MCF 10A (cell line): ENCODE measurements at regions not wholly inside any gene's neighbourhood (a gene's known extent, or its start where the extent isn't known, plus 50 kb on each side); places are given as distances from the start of the nearest gene placed in this dataset.

Source experiments
- BruUV-seq: library from RNA; stranded (reverse); fragments of 400-500 nt; replicated peaks from 2 replicates; lab custom pipeline; 2021; lab: Mats Ljungman, UMichigan
- CTCF ChIA-PET: fragments of 300-600 bp; sonication (Branson Sonifier 250); formaldehyde crosslinking; extraction: SDS; loops from one replicate; lab custom pipeline; 2021; ENCODE audit warnings: antibody characterized with exemption, inconsistent platforms; lab: Yijun Ruan, JAX
- POLR2A ChIA-PET: fragments of 300-600, 350-650 bp; sonication (Branson Sonifier 250); formaldehyde crosslinking; extraction: SDS; loops from one replicate; lab custom pipeline; 2020; ENCODE audit warnings: antibody characterized with exemption, inconsistent platforms; lab: Yijun Ruan, JAX
- DNase-seq: peaks from one replicate; pipeline ENCODE4 v3.0.0-alpha.2; 2018; ENCODE audit not compliant: unreplicated experiment
- H3K27ac Mint-ChIP-seq: one replicate; pipeline ENCODE4 v1.8.0; 2022; ENCODE audit warnings: mild to moderate bottlenecking, low read depth, mixed read lengths; ENCODE audit not compliant: unreplicated experiment
- H3K27me3 Mint-ChIP-seq: one replicate; pipeline ENCODE4 v1.8.0; 2022; ENCODE audit warnings: mixed read lengths; ENCODE audit not compliant: insufficient read depth, unreplicated experiment
- H3K36me3 Mint-ChIP-seq: one replicate; pipeline ENCODE4 v1.8.0; 2022; ENCODE audit warnings: mild to moderate bottlenecking, moderate library complexity, mixed read lengths; ENCODE audit not compliant: insufficient read depth, unreplicated experiment
- H3K4me1 Mint-ChIP-seq: one replicate; pipeline ENCODE4 v1.8.0; 2022; ENCODE audit warnings: mixed read lengths; ENCODE audit not compliant: insufficient read depth, unreplicated experiment
- H3K4me3 Mint-ChIP-seq: one replicate; pipeline ENCODE4 v1.8.0; 2022; ENCODE audit warnings: mild to moderate bottlenecking, moderate library complexity, mixed read lengths; ENCODE audit not compliant: unreplicated experiment
- H3K9me3 Mint-ChIP-seq: one replicate; pipeline ENCODE4 v1.8.0; 2022; ENCODE audit warnings: mixed read lengths; ENCODE audit not compliant: unreplicated experiment
- intact Hi-C: fragments of 100-400 bp; cut with micrococcal nuclease; formaldehyde crosslinking; loops from 2 replicates; pipeline ENCODE4 v1.14.1; 2022
- TF ChIP-seq, protein P1 (sequence below): fragments of 200-600 bp; IDR thresholded peaks from one replicate; pipeline ENCODE4 v1.8.0; 2022; ENCODE audit warnings: antibody characterized with exemption, mild to moderate bottlenecking; ENCODE audit not compliant: unreplicated experiment

DNA sequence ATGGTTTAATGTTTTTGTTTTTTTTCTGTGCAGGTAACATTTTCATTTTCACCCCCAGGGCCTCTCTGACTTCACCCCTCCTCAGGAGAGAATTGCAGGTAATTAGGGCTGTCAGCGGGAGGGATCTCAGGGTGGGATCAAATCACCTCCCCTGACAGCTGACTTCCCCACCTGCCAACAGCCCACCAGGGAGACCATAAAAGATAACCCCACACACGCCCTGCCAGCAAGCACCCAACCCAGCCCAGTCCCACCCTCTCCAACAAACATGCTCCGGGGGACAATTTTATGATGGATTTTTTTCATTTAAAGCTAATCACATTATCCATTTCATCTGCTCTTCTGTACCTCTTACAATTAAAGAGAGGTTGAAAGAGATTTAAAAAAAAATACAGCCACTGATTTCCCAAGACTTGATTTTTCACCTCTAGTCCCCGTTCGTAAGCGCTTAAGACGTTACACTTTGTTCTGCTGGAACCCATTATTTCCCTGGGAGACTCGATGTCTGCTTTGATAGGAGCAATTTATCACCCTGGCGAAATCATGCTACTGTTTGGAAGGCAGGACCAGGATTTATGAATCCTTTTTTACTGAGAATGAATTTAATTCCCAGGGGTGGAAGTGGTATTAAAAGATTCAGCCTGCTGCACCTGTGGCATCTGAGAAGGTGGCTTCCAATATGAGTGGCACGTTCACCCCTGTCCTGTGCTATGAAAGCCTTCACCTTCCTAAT lies 232.9 kb upstream of the ID2 start:
- H3K36me3 Mint-ChIP-seq: no peaks in the 10 kb centered on the region
- no peaks in the 10 kb centered on the region for H3K27me3 Mint-ChIP-seq
- intact Hi-C loops: no loop called here
- H3K4me3 Mint-ChIP-seq: no peak overlapping the region
- H3K4me1 Mint-ChIP-seq: no peaks in the 10 kb centered on the region
- no peak overlapping the region for H3K27ac Mint-ChIP-seq
- POLR2A ChIA-PET: no interaction called here
- BruUV-seq: no TSS peak
- DNase-seq: no peak
- TF ChIP-seq, protein P1, sequence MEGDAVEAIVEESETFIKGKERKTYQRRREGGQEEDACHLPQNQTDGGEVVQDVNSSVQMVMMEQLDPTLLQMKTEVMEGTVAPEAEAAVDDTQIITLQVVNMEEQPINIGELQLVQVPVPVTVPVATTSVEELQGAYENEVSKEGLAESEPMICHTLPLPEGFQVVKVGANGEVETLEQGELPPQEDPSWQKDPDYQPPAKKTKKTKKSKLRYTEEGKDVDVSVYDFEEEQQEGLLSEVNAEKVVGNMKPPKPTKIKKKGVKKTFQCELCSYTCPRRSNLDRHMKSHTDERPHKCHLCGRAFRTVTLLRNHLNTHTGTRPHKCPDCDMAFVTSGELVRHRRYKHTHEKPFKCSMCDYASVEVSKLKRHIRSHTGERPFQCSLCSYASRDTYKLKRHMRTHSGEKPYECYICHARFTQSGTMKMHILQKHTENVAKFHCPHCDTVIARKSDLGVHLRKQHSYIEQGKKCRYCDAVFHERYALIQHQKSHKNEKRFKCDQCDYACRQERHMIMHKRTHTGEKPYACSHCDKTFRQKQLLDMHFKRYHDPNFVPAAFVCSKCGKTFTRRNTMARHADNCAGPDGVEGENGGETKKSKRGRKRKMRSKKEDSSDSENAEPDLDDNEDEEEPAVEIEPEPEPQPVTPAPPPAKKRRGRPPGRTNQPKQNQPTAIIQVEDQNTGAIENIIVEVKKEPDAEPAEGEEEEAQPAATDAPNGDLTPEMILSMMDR: no peak
- H3K9me3 Mint-ChIP-seq: peaks cover 8% of the 10 kb centered on the region
- CTCF ChIA-PET: no interaction called here

DNA sequence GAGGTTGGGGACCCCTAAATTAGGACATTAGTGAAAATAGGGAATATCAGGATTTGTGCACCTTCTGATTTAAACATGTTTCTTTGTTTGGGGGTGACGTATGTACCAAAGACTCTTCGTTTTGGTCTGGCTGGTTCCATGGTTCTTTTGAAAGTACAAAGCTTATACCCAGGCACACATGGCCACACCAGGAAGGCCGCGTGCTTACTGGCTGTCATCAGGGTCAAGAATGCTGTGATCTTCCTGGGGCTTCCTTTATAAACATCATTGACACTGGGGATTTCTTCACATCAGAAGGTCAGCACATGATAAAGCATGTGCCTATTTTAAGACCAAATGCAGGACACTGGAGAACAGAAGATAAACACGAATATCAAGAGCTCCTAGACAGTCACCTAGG lies 230.6 kb upstream of the ID2 start:
- POLR2A ChIA-PET: no interaction called here

DNA sequence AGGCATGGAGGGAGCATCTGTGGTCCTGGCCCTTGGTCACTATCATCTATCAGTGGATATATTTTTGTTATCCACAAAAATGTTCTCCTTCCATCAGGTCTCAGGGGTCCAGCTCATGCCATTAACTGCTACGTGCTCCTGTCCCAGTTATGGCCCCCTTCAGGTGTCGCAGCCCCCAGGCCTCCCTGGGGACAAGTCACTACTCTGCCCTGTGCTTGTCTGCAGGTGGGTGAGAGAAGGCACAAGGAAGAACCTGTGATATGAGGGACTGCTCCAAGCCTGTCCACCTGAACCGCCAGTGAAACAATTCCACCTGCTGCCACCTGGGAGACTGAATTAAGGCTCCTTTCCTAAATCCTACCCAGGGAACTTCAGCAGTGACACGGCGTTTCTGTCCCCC lies 229.6 kb upstream of the ID2 start:
- Mint-ChIP-seq H3K4me1 (no peaks in the 10 kb centered on the region), H3K9me3 (peaks cover 8% of the 10 kb centered on the region), H3K27me3 (no peaks in the 10 kb centered on the region), H3K27ac (no peak overlapping the region), H3K4me3 (no peak overlapping the region), H3K36me3 (no peaks in the 10 kb centered on the region)
- DNase-seq: no peak
- intact Hi-C loops: no loop called here
- ChIA-PET POLR2A (no interaction called here), CTCF (no interaction called here)
- TF ChIP-seq, protein P1: no peak
- no TSS peak for BruUV-seq

More for the DNA sequence above, 230.6 kb upstream of the ID2 start:
- TF ChIP-seq, protein P1: no peak
- no peak for DNase-seq
- CTCF ChIA-PET: no interaction called here
- Mint-ChIP-seq H3K9me3 (peaks cover 8% of the 10 kb centered on the region), H3K4me1 (no peaks in the 10 kb centered on the region), H3K27me3 (no peaks in the 10 kb centered on the region), H3K4me3 (no peak overlapping the region), H3K36me3 (no peaks in the 10 kb centered on the region), H3K27ac (no peak overlapping the region)
- intact Hi-C loops: no loop called here
- no TSS peak for BruUV-seq

DNA sequence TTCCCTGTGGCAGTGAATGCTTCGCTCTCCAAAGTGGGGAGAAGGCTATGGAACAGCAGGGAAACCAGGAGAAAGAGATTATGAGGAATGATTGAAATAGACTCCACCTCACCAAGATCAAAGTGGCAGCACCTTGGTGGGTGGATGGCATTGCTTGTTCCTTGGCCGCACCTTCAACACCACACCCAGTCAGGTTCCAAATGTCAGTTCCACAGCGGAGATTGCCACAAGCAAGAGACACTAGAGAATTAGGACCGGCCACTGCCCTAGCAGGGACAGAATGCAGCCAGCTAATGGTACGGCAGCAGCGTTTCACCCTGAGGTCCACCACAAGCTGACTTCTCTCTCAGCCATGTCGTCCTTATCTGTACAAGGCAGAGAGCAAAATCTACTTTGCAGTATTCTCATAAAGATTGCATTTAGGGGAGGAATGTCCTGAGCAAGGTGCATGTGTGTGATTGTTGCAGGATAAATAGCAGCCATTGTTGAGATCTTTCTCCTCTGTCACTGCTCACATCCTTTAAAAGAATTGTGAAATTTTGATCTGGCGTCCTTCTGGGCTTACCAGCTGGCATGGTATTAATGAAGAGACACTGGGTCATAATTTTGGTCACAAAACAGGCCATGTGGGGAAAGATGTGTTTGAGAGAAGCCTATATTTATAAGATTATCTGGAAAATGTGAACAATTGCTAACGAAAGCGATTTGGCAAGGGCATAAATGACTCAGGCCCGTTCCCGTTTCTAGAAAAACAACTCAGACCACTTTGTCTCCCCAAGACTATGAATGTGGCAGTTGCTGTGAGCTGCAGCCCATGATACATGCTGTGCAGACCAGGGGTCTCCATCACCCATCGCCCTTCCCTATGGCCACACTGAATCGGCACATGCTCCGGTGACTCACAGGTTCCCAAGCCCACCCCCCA lies 228.6 kb upstream of the ID2 start:
- CTCF ChIA-PET: interaction anchor here (0.6 kb wide), 1 partner anchor 152 kb away, joined by 3 read pairs; no protein-coding TSS in a partner anchor
- no TSS peak for BruUV-seq
- no peak overlapping the region for H3K4me3 Mint-ChIP-seq

More for the DNA sequence above, 228.6 kb upstream of the ID2 start:
- peak; percentile 6 for DNase-seq
- Mint-ChIP-seq H3K27ac (no peak overlapping the region), H3K27me3 (no peaks in the 10 kb centered on the region), H3K36me3 (no peaks in the 10 kb centered on the region), H3K4me1 (no peaks in the 10 kb centered on the region), H3K9me3 (peaks cover 8% of the 10 kb centered on the region)
- POLR2A ChIA-PET: interaction anchor here (0.8 kb wide), 1 partner anchor 228 kb away, joined by 4 read pairs; the partner anchor contains the start of gene ID2
- intact Hi-C loops: no loop called here
- TF ChIP-seq, protein P1: no peak
